ENCODE measurements at regions not wholly inside any gene's neighbourhood (a gene's known extent, or its start where the extent isn't known, plus 50 kb on each side); places are given as distances from the start of the nearest gene placed in this dataset.
"Not testable (repeated sequence)": the region's sequence is repeated elsewhere in the genome, so short reads cannot be mapped to it uniquely, and the experiment has no call there.

GRCh38 chr16:13471036-13471435 lies 448.9 kb upstream of the ERCC4 start:
- no peak for DNase-seq (ENCODE audit: low read depth)

- DNase-seq (ENCODE audit: low read depth): no peak
These were observed 441.0 kb upstream of the ERCC4 start for GRCh38 chr16:13478991-13479390.

GRCh38 chr16:13479549-13479948 lies 440.4 kb upstream of the ERCC4 start:
- DNase-seq (ENCODE audit: low read depth): no peak

DNA sequence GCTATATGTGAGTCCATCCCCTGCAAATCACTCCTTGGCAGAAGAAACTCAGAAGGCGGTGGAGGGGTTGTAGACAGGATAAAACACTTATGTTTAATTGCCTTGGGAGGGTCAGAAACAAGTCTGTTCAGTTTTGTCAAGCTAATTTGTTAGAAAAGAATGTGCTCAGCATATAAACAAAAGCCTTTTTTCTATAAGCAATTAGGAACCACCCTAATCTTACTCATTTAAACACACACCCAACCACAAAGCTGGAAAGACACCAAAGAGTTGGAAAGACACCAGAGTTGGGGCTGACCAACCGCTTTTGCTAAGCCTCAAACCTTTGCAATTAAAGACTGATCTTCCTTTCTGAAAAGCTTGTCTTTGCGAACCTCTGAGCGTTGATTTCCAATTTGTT lies 439.2 kb upstream of the ERCC4 start:
- no peak for DNase-seq (ENCODE audit: low read depth)

GRCh38 chr16:13483121-13483520 lies 436.8 kb upstream of the ERCC4 start:
- DNase-seq (ENCODE audit: low read depth): no peak

GRCh38 chr16:13489416-13489815 lies 430.5 kb upstream of the ERCC4 start:
- not testable (repeated sequence) for DNase-seq (ENCODE audit: low read depth)

DNA sequence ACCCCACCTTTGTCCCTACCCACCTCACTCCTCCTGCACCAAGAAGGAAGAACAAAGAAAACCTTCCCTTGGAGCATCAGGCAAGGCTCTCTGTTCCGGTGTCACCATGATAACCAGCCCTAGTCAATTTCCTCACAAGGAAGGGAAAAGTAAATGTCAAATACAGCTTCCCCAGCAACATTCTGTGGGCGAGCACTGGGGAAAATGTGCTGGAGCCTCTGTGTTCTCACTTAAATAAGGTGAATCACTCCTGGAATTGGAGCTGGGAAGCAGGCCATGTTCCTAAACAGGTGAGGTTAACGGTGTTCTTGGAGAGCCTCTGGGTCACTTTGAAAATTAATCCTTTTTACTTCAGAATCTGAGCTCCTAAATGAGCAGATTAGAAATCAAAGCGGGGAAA lies 427.9 kb upstream of the ERCC4 start:
- no peak for DNase-seq (ENCODE audit: low read depth)

DNA sequence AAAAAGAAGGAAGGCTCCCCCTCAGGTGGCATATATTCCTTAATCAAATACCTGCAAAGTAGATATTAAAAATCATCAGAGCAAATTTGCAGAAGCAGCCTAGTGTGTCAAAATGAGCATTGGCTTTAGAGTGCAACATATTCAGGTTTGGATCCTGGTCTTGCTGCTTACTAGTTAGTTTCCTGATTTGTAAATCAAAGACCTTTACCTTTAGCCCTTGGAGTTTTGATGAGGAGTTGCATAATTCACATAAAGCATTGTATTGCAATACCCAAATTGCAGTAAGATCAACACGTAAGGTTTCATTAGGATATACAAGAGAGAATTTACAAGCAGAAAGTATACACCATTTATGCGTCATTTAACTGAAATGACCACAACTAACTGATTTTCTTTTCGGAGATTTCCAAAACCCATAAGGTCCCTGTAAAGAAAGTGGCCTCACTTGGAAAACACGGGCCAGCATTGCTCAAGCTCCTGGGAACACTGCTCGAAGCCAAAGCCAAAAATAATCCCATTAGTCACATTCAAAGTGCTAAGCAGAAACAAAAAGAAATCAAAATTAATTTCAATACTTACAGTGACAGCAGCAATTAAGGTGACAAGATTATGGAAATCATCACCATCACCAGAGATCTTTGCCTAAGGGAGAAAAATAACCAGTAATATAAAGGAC lies 415.9 kb upstream of the ERCC4 start:
- no peak for DNase-seq (ENCODE audit: low read depth)

- DNase-seq (ENCODE audit: low read depth): no peak
These were observed 412.4 kb upstream of the ERCC4 start for GRCh38 chr16:13507530-13507929.

- DNase-seq (ENCODE audit: low read depth): no peak
These were observed 409.4 kb upstream of the ERCC4 start for GRCh38 chr16:13510425-13511151.

DNA sequence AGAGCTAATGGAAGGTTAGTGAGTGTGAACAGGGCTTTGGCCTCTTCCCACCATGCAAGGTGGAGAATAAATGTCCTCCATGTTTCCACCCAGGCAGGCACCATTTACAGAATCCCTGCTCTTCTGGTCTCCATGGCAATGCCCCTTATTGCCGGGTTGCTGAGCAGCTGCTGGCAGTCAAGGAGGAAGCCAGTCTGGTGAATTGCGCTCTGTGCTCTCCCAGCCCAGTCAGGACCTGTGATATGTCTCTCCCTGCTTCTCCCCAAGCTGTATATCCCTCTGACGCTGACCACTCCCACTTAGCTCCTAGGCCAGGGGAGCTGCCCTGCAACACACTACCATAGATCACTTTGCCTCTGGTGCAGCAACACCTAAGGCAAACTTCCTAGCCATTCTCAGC lies 402.1 kb upstream of the ERCC4 start:
- DNase-seq (ENCODE audit: low read depth): no peak

DNA sequence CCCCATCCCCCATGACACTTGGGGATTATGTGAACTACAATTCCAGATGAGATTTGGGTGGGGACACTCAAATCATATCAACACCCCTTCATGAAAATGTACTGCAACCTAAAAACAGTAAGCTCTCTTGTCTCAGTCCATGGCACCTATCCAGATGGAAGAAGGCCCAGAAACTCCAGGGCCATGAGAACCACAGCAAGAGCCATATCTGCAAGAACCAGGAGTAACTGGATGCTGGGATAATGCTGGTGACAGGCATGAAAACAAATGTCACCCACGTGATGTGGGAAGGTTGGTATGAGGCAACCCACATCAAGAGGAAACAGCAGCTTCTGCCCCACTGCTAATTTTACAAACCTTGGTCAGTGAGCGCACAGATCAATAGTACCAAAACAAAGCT lies 400.1 kb upstream of the ERCC4 start:
- no peak for DNase-seq (ENCODE audit: low read depth)

DNA sequence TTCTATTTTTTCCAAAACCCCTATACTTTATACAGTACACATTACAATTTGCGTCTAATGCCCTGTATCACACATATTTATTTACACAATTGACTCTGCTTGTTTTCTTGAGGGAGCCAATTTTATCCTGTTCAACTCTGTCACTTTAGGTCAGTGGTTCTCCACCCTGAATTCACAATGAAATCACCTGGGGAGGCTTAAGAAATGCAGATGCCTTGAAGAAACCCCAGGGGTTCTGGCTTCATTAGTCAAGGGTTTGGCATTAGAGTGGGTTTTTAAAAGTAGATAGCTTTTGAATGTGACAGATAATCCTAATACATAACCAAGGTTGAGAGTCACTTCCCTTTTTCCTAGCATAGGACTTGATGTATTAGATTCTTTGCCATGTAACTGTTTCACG lies 398.6 kb upstream of the ERCC4 start:
- DNase-seq (ENCODE audit: low read depth): no peak

GRCh38 chr16:13527332-13527731 lies 392.6 kb upstream of the ERCC4 start:
- DNase-seq (ENCODE audit: low read depth): no peak

DNA sequence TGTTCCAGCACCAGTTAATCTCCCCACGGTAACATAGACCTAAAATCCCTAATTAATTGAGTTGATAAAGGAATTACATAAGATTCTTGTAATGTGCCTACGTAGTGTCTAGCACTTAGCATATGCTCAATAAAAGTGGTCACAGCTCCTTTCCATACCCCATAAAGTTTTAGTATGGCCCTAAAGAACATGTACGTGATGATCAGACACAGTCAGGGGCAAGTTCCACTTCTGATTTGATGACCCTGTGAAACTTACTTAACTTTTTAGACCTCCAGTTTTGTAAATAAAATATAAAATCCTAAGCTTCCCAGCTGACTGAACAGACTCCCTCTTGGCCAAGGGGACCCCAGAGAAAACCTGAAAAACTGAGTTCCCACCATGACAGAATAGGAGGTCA lies 391.3 kb upstream of the ERCC4 start:
- no peak for DNase-seq (ENCODE audit: low read depth)

DNA sequence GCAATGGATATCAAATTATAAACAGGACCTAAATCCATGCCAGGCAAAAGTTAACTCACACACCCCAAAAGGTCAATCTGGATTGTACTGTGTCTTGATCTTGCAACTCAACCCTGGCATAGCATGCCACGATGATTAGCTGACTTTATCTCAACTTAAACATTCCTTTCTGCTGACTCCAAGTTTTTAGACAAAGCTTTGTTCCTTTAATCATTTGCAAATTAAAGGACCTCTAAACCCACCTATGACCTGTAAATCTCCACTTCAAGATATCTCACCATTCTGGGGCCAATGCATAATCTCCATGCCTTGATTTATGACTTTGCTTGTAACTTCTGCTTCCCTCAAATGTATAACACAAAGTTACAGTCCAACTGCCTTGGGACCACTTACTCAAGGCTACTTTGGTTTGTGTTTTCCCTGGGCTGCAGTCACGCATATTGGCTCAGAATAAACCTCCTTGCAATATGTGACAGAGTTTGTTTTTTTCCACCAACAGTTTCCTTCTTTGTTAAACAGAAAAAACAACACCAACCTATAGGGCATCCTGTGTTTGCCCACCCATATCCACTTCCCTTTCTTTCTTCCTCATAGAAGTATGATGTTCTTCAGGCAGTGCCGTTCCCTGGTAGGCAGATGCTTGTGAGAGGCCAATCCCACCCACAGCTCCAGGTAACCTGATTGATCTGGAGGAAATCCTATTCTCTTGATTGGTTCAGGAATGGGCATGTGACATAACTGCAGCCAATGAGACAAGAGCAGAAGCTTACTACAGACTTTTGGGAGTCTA lies 390.6 kb upstream of the ERCC4 start:
- no peak for DNase-seq (ENCODE audit: low read depth)

GRCh38 chr16:13540771-13541170 lies 379.2 kb upstream of the ERCC4 start:
- DNase-seq (ENCODE audit: low read depth): no peak

DNA sequence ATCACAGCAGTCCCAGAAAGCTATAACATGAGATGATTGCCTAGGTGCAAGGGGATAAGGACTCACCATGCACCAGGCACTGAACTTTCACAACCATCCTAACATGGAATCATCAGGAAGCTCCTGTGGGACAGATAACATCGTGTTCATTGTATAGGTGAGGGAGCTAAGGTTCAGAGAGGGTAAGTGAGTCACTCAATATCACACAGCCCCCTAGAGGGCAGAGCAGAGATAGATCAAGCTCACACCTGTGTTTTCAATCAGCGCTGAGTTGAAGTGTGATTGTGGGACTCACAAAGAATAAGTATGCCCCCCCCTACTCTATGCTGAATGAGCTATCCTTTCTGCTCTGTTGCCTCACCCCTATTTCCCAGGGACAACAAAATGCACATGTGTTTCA lies 377.7 kb upstream of the ERCC4 start:
- DNase-seq (ENCODE audit: low read depth): no peak

DNA sequence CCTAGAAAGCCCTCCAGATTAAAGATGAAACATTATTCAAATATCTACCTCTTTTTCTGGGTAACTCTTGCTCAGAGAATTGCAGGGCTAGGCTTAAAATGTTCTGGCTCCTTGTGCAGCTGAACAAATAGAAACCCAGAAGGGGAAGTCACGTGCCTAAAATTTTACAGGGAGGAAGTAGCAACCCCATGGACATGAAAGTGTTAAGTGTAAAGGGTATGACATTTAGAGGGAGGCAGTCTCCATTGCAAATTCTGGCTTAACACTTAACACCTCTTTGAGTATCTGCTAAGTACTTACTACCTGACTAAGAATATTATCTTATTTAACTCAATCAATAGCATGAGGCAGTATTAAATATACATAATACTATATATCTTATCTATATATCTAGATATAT lies 376.1 kb upstream of the ERCC4 start:
- no peak for DNase-seq (ENCODE audit: low read depth)

DNA sequence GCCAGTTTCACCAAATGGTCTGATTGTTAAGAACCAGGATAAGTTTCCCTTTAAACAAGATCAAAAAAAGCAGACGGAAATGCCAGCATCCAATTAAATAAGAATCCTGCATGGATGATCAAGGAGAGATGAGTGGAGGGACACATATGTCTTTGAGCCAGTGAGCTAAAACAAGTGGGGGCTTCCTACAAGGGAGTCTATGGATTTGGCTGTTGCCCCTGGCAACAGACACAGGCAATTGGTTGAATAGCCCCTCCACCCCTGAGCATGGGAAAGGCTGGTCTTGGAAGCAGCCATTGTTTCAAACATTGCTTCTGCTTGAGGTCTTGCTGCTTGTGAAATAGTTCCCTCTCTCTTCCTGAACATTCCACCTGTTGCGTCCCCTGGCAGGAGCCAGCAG lies 374.7 kb upstream of the ERCC4 start:
- DNase-seq (ENCODE audit: low read depth): no peak

- no peak for DNase-seq (ENCODE audit: low read depth)
These were observed 369.7 kb upstream of the ERCC4 start for GRCh38 chr16:13550254-13550653.

GRCh38 chr16:13552062-13552959 lies 367.6 kb upstream of the ERCC4 start:
- no peak for DNase-seq (ENCODE audit: low read depth)
